GM21381 (cell line): ENCODE measurements at regions not wholly inside any gene's neighbourhood (a gene's known extent, or its start where the extent isn't known, plus 50 kb on each side); places are given as distances from the start of the nearest gene placed in this dataset.

Experiments
- ATAC-seq: cut with Tn5 transposase; IDR thresholded peaks from one replicate; pipeline ENCODE4 v1.9.1; 2021; ENCODE audit warnings: mild to moderate bottlenecking, moderate library complexity; ENCODE audit not compliant: unreplicated experiment

- no peak for ATAC-seq
These were observed 196.5 kb downstream of the NUAK1 start for GRCh38 chr12:105942281-105942680.

- ATAC-seq: no peak
These were observed 195.2 kb downstream of the NUAK1 start for GRCh38 chr12:105943525-105943924.

DNA sequence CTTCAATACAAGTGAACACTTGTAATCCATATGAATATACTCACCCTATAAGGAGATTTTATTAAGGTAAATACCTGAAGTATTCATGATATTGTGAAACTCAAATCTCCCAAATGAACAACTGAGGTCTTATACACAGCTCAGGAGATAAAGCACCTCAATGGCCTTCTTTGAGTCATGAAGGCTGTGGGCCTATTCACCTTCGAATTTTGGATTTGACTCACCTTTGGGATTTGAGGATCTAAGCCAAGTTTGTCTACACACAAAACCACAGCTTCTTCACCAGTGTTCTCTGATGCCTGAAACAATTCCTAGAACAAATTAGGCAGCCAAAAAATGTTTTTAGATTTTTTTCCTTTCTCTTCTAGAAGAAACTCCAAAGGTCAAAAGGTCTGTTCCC is 194.1 kb downstream of the NUAK1 start:
- ATAC-seq: no peak

- no peak for ATAC-seq
These were observed 192.9 kb downstream of the NUAK1 start for GRCh38 chr12:105945880-105946279.

GRCh38 chr12:105946493-105946901 is 192.3 kb downstream of the NUAK1 start:
- no peak for ATAC-seq

GRCh38 chr12:105947906-105948305 is 190.8 kb downstream of the NUAK1 start:
- no peak for ATAC-seq

- ATAC-seq: no peak
These were observed 190.4 kb downstream of the NUAK1 start for GRCh38 chr12:105948331-105948730.

- ATAC-seq: no peak
These were observed 189.4 kb downstream of the NUAK1 start for GRCh38 chr12:105949391-105949790.

DNA sequence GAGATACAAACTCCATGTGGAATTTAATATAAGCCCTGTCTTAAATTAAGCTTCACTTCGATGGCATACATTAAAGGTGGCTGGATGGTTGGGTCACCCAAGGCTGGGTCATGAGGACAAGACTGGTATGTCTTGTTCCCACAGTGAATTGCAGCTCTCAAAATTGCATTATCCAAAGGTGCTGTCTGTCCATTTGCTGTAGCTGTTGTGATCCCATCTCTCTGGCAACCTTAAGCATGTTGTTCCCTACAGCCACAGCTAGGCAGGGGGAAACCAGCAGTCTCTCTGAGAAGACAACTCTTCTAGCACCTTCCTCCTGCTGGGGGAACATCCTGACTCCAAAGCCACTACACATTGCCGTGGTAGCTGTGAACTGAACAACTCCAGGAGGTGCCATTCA is 187.0 kb downstream of the NUAK1 start:
- no peak for ATAC-seq

DNA sequence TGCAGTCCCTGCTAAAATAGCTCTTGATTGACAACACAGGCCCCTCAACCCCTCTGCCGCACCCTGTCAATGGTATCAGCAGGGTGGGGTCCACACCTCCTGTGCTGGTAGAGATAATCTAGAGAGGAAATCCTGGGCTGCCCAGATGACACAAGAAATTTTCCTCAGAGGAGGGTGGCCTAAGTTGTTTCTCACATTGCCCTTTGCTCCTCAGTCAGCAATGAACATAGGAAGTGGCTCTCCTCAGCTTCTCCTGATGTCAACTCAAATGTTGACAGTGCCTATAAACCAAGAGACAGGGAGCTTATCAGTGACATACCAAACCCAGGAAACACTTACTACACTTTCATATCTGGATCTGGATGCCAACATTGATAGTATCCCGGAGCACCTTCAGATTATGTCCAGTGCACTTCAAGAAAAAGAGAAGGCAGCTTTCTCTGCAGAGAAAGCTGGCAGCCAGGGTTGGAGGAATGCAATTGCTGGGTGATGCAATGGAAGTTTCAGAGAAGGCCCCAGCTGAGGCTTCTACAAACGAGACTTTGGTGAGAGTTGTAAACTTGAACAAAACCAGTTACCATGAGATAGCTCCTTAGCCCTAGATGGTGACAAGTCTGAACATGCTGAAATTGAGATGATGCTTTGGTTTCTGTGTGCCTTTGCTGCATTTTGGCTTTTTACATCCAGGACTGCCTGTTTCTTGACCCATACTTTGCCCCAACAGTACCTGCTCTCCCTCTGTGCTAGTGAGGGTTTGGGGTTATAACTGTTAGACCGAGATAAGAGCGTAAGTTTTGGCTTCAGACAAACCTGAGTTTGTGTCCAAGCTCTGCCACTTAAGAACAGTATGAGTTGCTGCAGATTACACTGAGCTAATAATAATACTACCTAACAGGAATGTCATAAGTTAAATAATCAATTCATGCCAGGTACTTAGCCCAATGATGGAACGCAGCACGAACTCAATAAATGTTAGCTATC is 183.5 kb downstream of the NUAK1 start:
- no peak for ATAC-seq

GRCh38 chr12:105955976-105956375 is 182.8 kb downstream of the NUAK1 start:
- ATAC-seq: no peak

DNA sequence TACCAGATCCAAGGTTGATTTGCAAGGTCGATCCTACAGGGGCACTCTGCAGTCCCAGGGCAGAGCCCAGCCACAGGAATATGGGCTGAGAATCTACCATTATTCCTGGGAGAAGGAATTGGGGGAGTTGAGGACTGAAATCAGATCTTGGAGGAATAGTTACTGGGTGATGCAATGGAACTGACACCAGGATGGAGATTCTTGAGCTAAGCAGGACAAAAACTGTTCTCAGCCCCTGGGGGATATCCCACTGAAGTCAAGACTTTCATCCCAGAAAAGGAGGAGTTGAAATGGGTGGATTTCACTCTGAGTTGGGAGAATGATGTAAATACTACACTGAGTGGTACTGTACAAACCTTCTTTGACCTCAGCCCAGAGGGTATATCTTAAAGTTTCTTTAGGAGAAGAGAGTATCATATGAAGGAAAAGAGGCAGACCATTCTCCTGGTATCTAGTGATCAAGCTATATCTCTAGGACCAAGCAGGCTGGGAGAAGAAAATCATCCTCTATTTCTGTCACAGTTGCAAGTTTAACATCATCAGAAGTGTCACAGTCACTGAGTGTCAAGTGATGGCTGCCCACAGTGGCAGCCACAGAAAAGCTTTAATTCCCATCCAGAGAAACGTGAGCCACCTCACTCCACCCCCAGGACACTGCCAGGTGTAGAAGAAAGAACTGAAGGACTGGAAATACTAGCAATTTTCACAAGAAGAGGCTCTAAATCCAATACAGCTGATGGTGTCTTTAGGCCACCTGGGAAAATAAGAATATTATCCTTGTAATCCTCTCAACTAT is 181.9 kb downstream of the NUAK1 start:
- no peak for ATAC-seq

DNA sequence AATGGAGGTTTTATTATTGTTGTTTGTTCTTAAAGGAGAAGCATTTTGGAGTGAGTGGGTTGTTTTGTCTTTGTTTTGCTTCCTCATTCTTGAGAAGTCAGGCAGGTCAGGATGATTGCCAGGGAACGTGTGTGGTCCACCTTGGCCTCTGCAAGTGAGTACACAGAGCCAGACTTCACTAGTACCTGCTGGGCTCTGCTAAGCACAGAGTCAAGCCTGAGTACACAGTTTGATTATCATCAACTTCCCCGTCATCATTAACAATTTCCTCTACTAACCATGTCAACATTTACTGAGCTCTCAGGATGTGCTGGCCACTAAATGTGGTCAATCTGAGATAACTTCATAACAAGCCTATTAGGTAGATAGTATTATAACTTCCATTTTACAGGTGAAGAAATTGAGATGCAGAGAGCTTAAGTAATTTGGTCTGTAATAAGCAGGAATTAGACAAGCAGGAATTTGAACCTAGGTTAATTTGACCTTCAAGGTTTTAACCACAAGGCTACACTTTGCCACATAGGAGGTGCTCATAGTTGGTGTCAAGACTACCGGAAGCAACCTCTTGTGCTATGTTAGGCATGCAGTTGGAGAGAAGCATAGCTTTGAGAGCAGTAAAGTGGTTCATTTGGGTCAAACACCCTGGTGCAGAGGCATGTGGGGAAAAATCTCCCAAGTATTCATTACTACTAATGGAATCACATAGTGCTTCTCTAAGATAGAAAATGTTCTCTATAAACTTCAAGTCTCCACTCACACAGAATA is 178.3 kb downstream of the NUAK1 start:
- ATAC-seq: no peak

- ATAC-seq: no peak
These were observed 176.7 kb downstream of the NUAK1 start for GRCh38 chr12:105961821-105962671.

DNA sequence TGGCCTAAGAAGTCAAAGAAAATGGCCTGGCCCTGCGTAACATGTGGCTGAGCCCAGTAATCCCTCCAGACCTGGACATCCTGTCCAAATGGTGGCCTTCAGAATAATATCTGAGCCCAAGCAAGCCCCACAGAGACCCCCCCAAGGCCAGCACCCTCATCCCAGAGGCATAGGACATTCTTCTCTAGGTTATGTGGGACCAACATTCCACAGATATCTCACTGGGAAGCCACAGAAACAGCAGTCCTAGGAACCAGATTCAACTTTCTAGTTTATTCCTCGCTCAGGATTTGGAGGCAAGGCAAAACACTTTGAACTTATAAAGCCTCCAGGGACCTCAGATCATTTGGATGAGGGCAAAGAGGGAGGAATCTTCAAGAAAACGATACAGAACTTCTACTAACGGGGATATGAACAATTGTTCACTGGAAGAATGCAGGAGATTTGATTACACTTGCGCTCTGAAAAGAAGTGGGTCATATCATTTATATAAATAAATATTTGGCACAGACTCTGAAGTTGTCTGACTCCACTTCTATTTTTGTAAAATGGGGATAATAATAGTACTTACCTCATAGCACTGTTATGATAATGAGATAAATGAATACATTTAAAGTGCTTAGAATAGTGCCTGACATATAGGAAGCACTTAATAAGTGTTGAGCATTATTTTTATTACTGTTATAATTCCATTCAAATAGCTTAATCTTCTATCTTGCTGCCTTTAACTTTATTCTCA is 171.5 kb downstream of the NUAK1 start:
- ATAC-seq: no peak

GRCh38 chr12:105968025-105968424 is 170.7 kb downstream of the NUAK1 start:
- no peak for ATAC-seq

- ATAC-seq: no peak
These were observed 167.9 kb downstream of the NUAK1 start for GRCh38 chr12:105970885-105971284.

DNA sequence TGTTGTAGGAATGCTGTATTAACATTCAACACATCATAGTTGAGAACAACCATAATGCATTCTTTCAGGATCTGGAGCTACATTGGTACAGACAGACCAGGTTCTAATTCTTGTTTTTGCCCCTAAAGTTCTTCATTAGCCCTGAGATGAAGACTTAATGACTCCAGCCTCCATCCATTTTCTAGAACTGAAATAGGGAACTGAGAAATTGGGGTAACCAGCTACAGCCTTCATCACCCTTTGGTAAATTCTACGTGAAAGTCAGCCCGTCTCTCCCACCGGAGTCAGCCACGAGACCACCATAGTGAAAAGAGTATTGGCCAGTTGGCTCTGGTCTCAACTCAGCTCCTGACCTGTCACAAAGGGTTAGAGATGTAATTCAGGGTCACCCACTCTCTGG is 164.0 kb downstream of the NUAK1 start:
- no peak for ATAC-seq

DNA sequence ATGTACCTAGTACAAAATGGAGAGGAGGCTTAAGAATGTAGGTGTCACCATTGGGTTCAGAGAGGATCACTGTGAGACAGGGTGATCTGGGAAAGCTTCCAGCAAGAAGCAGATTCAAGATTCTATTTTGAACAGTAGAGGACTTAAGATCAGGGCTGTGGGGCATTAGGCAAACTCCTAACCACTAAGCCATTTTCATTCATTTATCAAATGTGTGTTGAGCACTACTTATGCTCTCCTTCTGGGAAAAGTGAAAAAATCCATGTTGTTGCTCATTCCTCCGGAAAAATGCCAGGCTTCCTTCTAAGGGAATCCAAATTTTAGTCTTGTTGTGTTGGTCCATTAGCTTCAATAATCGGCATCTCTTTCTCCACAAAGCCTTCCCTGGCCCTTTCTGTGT is 163.4 kb downstream of the NUAK1 start:
- no peak for ATAC-seq

GRCh38 chr12:105977236-105977635 is 161.5 kb downstream of the NUAK1 start:
- no peak for ATAC-seq
